K562 (cell line): ENCODE measurements at regions not wholly inside any gene's neighbourhood (a gene's known extent, or its start where the extent isn't known, plus 50 kb on each side); places are given as distances from the start of the nearest gene placed in this dataset.

ENCODE experiments used
- ATAC-seq: fragments of 200-7000 bp; cut with Tn5 transposase; 3 replicates; pipeline ENCODE4 v1.9.1; 2020; ENCODE audit warnings: moderate library complexity
- BruUV-seq: library from RNA; stranded (reverse); fragments of 400-500 nt; replicated peaks from 2 replicates; lab custom pipeline; 2021; lab: Mats Ljungman, UMichigan
- CTCF ChIA-PET: fragments of 300-600 bp; formaldehyde crosslinking; extraction: SDS; loops from one replicate; lab custom pipeline; 2021; ENCODE audit warnings: low intra/inter-chr PET ratio; lab: Yijun Ruan, JAX
- POLR2A ChIA-PET: fragments of 300-600, 350-650 bp; sonication (Branson Sonifier 250); formaldehyde crosslinking; extraction: SDS; loops from one replicate; lab custom pipeline; 2021; ENCODE audit warnings: antibody characterized with exemption, inconsistent platforms; lab: Yijun Ruan, JAX
- DNase-seq, 4 experiments: peaks; one replicate each; pipeline versions ENCODE4 v3.0.0 to v3.0.0-alpha.2; 2011 to 2018; ENCODE audit warnings: low spot score in 3 of 4, mixed read lengths in 3 of 4; ENCODE audit errors: extremely low read depth in 1 of 4
- FAIRE-seq: peaks from 2 replicates; lab custom pipeline; 2011; peaks lifted over from hg19 to GRCh38; lab: Jason Lieb, UNC
- H2AFZ ChIP-seq: 2 replicates; pipeline ENCODE4 v1.6.0; 2011; ENCODE audit warnings: low read depth, low read length, control low read depth, inconsistent platforms
- H3K27ac ChIP-seq: fragments of 200-600 bp; 3 replicates; pipeline ENCODE4 v1.8.0; 2011; ENCODE audit warnings: low read depth, mild to moderate bottlenecking, control low read depth, inconsistent platforms, low read length, moderate library complexity, mixed read lengths; ENCODE audit errors: extremely low read depth
- H3K27me3 ChIP-seq, 2 experiments: fragments of 300-600 bp in 1 of 2; 2 replicates in 1 of 2; 3 replicates in 1 of 2; pipeline versions ENCODE4 v1.6.0 to v1.8.0; 2011; ENCODE audit warnings: inconsistent platforms in 2 of 2, low read length in 2 of 2, mild to moderate bottlenecking in 1 of 2, mixed read lengths in 1 of 2, moderate library complexity in 1 of 2; ENCODE audit not compliant: control insufficient read depth in 2 of 2, insufficient read depth in 2 of 2
- H3K36me3 ChIP-seq: fragments of 300-600 bp; 3 replicates; pipeline ENCODE4 v1.8.0; 2011; ENCODE audit warnings: mild to moderate bottlenecking, low read length, inconsistent platforms; ENCODE audit not compliant: control insufficient read depth, insufficient read depth
- H3K4me1 ChIP-seq, 2 experiments: fragments of 200-600 bp in 1 of 2; replicated peaks in 1 of 2; 2 replicates in 1 of 2; 3 replicates in 1 of 2; pipeline versions ENCODE4 v1.5.1 to v1.8.0; 2011; ENCODE audit warnings: inconsistent platforms in 2 of 2, low read length in 2 of 2, mild to moderate bottlenecking in 1 of 2, mixed read lengths in 1 of 2, moderate library complexity in 1 of 2; ENCODE audit not compliant: control insufficient read depth in 2 of 2, insufficient read depth in 2 of 2
- H3K4me2 ChIP-seq: 2 replicates; pipeline ENCODE4 v1.6.1; 2011; ENCODE audit warnings: low read length, control low read depth, inconsistent platforms, mixed read lengths; ENCODE audit not compliant: insufficient read depth
- H3K4me3 ChIP-seq: fragments of 200-600 bp; sonication (generic), shearing (Covaris generic); 2 replicates; pipeline ENCODE4 v1.5.1; 2016; ENCODE audit warnings: control low read depth, inconsistent platforms
- H3K79me2 ChIP-seq: fragments of 200-600 bp; 3 replicates; pipeline ENCODE4 v1.8.0; 2011; ENCODE audit warnings: low read length, inconsistent platforms; ENCODE audit not compliant: control insufficient read depth, insufficient read depth
- H3K9ac ChIP-seq, 2 experiments: 2 replicates each; pipeline versions ENCODE4 v1.6.0 to v1.6.1; 2011; ENCODE audit warnings: low read depth in 2 of 2, low read length in 2 of 2, control low read depth in 1 of 2, inconsistent platforms in 1 of 2, mild to moderate bottlenecking in 1 of 2, mixed read lengths in 1 of 2; ENCODE audit not compliant: insufficient read depth in 1 of 2
- H3K9me1 ChIP-seq: one replicate; pipeline ENCODE4 v1.6.0; 2011; ENCODE audit warnings: inconsistent platforms, mild to moderate bottlenecking, low read length, moderate library complexity; ENCODE audit not compliant: control insufficient read depth, insufficient read depth
- H3K9me3 ChIP-seq: replicated peaks from 2 replicates; pipeline ENCODE4 v1.5.1; 2011; ENCODE audit warnings: low read depth, low read length, inconsistent platforms; ENCODE audit not compliant: control insufficient read depth, insufficient read depth
- H4K20me1 ChIP-seq: replicated peaks from 2 replicates; pipeline ENCODE4 v1.6.1; 2011; ENCODE audit warnings: low read length, inconsistent platforms, mixed read lengths; ENCODE audit not compliant: control insufficient read depth, insufficient read depth
- ATF1 ChIP-seq, 2 experiments: fragments of 450-650 bp in 1 of 2; IDR thresholded peaks; 2 replicates each; pipeline ENCODE4 v1.6.1; 2016; ENCODE audit warnings: missing compliant biosample characterization in 1 of 2, missing genetic modification characterization in 1 of 2
- CREBBP ChIP-seq: IDR thresholded peaks from one replicate; pipeline ENCODE4 v1.6.1; 2012; ENCODE audit warnings: low read depth, mild to moderate bottlenecking, control low read depth, inconsistent platforms, low read length
- DACH1 ChIP-seq: fragments of 450-650 bp; IDR thresholded peaks from 2 replicates; pipeline ENCODE4 v1.6.1; 2018; ENCODE audit not compliant: partially characterized antibody
- HDAC2 ChIP-seq: fragments of 450-650 bp; IDR thresholded peaks from 2 replicates; pipeline ENCODE4 v1.6.1; 2016; ENCODE audit warnings: mild to moderate bottlenecking
- MIER1 ChIP-seq: fragments of 450-650 bp; IDR thresholded peaks from 2 replicates; pipeline ENCODE4 v1.6.1; 2016; ENCODE audit warnings: antibody characterized with exemption, mild to moderate bottlenecking, low read depth
- NFE2 ChIP-seq: IDR thresholded peaks from 2 replicates; pipeline ENCODE4 v1.6.1; 2014; ENCODE audit warnings: antibody characterized with exemption, low read depth
- NRF1 ChIP-seq, 2 experiments: fragments of 450-650 bp; IDR thresholded peaks in 1 of 2; conservative IDR thresholded peaks in 1 of 2; 2 replicates each; pipeline ENCODE4 v1.6.1; 2014; ENCODE audit warnings: mild to moderate bottlenecking in 2 of 2
- SMARCA4 ChIP-seq: fragments of 450-650 bp; IDR thresholded peaks from 2 replicates; pipeline ENCODE4 v1.6.1; 2016
- TAF1 ChIP-seq: IDR thresholded peaks from 2 replicates; pipeline ENCODE4 v1.6.1; 2011; ENCODE audit warnings: mild to moderate bottlenecking, low read length, moderate library complexity; ENCODE audit not compliant: insufficient read depth, control insufficient read depth, severe bottlenecking; ENCODE audit errors: extremely low read depth
- TAF15 ChIP-seq: fragments of 200-400 bp; formaldehyde crosslinking; IDR thresholded peaks from 2 replicates; pipeline ENCODE4 v1.6.1; 2017; ENCODE audit warnings: mild to moderate bottlenecking, low read depth, low read length, moderate library complexity
- ZNF121 ChIP-seq: sonication (generic); formaldehyde crosslinking; conservative IDR thresholded peaks from 2 replicates; pipeline ENCODE4 v1.8.0; 2022; ENCODE audit warnings: missing genetic modification reagents
- ZNF274 ChIP-seq: IDR thresholded peaks from 2 replicates; pipeline ENCODE4 v1.6.1; 2011; ENCODE audit warnings: low read depth, mild to moderate bottlenecking, low read length, moderate library complexity, borderline replicate concordance
- ZNF76 ChIP-seq: fragments of 250-450 bp; sonication (Bioruptor Pico); IDR thresholded peaks from 2 replicates; pipeline ENCODE4 v1.4.0; 2020; ENCODE audit warnings: mild to moderate bottlenecking, moderate library complexity, borderline replicate concordance
- WGBS: fragments of 100-300 bp; shearing (Covaris generic); methylation state at CpG from one replicate; pipeline ENCODE4 v1.1.6; 2016; ENCODE audit warnings: low coverage, mixed read lengths; ENCODE audit not compliant: insufficient coverage; ENCODE audit errors: missing lambda C conversion rate; 5-methylcytosine and 5-hydroxymethylcytosine counted together
- in situ Hi-C: fragments of 300-500 bp; cut with MboI; formaldehyde crosslinking; loops from 4 replicates; pipeline ENCODE4 v1.15.0; 2018; ENCODE audit warnings: inconsistent platforms, mixed read lengths
- intact Hi-C: fragments of 100-400 bp; cut with micrococcal nuclease; formaldehyde crosslinking; loops from 2 replicates; pipeline ENCODE4 v1.14.2; 2022
- TF ChIP-seq, protein P1 (sequence below): fragments of 450-650 bp; IDR thresholded peaks from 2 replicates; pipeline ENCODE4 v1.6.1; 2017; ENCODE audit warnings: antibody characterized with exemption
- TF ChIP-seq, protein P2 (sequence below), 2 experiments: fragments of 450-650 bp; formaldehyde crosslinking in 1 of 2; IDR thresholded peaks; 2 replicates each; pipeline versions ENCODE4 v1.4.0 to v1.6.1; 2014 to 2020; ENCODE audit warnings: mild to moderate bottlenecking in 2 of 2, borderline replicate concordance in 1 of 2, low read depth in 1 of 2

DNA sequence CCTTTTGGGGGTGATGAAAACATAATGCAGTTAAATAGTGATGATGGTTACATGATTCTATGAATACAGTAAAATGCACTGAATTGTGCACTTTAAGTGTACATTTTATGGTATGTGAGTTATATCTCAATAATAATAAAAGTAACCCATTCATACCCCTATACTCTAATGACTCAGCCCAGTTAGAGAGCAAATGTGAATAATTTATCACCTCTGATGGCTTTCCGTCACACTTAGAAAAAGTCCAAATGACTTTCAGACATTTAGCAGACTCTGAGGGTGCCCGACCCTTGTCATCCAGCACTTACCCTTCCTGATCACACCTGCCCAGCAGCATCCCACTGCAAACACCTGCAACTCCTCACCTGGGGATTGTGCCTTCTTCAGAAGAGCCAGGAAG, 148.1 kb upstream of the MAF start:
- no peak overlapping the region for H3K4me3 ChIP-seq
- in situ Hi-C loops: no loop called here
- ATAC-seq (no peak), FAIRE-seq (no peak), DNase-seq (no peak)
- ChIA-PET CTCF (interaction anchor here (0.5 kb wide), 1 partner anchor 1314 kb away, joined by 3 read pairs; no protein-coding TSS in a partner anchor), POLR2A (no interaction called here)
- H3K9me1 ChIP-seq: no peaks in the 10 kb centered on the region
- H3K9me3 ChIP-seq: no peaks in the 10 kb centered on the region
- no peaks in the 10 kb centered on the region for H3K36me3 ChIP-seq
- no peak overlapping the region for H3K4me2 ChIP-seq
- intact Hi-C loops: no loop called here
- no peaks in the 10 kb centered on the region for H4K20me1 ChIP-seq
- H3K27ac ChIP-seq: no peak overlapping the region
- H2AFZ ChIP-seq: no peak overlapping the region
- 51% methylated on average over 2 of the region's 2 CpGs for WGBS
- no peak overlapping the region for H3K9ac ChIP-seq
- no TSS peak for BruUV-seq
- no peaks in the 10 kb centered on the region for H3K27me3 ChIP-seq
- no peaks in the 10 kb centered on the region for H3K79me2 ChIP-seq
- H3K4me1 ChIP-seq: no peaks in the 10 kb centered on the region
- TF ChIP-seq ZNF76 (CRISPR knock-in tag) (no peak), MIER1 (no peak), NRF1 (conservative IDR thresholded peaks at IDR 0.05 in 1 of 2, IDR thresholded peaks at IDR 0.05 in 1 of 2) (no peak), ZNF121 (CRISPR knock-in tag) (no peak), TAF15 (no peak), SMARCA4 (no peak), ZNF274 (no peak), CREBBP (no peak), NFE2 (no peak), HDAC2 (no peak), ATF1 (CRISPR knock-in tag; IDR thresholded peaks at IDR 0.05) (no peak), ATF1 (tag; IDR thresholded peaks at IDR 0.05) (no peak), DACH1 (no peak), TAF1 (no peak)
- TF ChIP-seq, protein P1, sequence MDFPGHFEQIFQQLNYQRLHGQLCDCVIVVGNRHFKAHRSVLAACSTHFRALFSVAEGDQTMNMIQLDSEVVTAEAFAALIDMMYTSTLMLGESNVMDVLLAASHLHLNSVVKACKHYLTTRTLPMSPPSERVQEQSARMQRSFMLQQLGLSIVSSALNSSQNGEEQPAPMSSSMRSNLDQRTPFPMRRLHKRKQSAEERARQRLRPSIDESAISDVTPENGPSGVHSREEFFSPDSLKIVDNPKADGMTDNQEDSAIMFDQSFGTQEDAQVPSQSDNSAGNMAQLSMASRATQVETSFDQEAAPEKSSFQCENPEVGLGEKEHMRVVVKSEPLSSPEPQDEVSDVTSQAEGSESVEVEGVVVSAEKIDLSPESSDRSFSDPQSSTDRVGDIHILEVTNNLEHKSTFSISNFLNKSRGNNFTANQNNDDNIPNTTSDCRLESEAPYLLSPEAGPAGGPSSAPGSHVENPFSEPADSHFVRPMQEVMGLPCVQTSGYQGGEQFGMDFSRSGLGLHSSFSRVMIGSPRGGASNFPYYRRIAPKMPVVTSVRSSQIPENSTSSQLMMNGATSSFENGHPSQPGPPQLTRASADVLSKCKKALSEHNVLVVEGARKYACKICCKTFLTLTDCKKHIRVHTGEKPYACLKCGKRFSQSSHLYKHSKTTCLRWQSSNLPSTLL: no peak
- TF ChIP-seq, protein P2, sequence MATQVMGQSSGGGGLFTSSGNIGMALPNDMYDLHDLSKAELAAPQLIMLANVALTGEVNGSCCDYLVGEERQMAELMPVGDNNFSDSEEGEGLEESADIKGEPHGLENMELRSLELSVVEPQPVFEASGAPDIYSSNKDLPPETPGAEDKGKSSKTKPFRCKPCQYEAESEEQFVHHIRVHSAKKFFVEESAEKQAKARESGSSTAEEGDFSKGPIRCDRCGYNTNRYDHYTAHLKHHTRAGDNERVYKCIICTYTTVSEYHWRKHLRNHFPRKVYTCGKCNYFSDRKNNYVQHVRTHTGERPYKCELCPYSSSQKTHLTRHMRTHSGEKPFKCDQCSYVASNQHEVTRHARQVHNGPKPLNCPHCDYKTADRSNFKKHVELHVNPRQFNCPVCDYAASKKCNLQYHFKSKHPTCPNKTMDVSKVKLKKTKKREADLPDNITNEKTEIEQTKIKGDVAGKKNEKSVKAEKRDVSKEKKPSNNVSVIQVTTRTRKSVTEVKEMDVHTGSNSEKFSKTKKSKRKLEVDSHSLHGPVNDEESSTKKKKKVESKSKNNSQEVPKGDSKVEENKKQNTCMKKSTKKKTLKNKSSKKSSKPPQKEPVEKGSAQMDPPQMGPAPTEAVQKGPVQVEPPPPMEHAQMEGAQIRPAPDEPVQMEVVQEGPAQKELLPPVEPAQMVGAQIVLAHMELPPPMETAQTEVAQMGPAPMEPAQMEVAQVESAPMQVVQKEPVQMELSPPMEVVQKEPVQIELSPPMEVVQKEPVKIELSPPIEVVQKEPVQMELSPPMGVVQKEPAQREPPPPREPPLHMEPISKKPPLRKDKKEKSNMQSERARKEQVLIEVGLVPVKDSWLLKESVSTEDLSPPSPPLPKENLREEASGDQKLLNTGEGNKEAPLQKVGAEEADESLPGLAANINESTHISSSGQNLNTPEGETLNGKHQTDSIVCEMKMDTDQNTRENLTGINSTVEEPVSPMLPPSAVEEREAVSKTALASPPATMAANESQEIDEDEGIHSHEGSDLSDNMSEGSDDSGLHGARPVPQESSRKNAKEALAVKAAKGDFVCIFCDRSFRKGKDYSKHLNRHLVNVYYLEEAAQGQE (IDR thresholded peaks at IDR 0.05; ENCODE audit: borderline replicate concordance): no peak
- TF ChIP-seq, protein P2 (CRISPR knock-in tag; IDR thresholded peaks at IDR 0.05; ENCODE audit: low read depth): no peak
